ENCODE measurements at regions not wholly inside any gene's neighbourhood (a gene's known extent, or its start where the extent isn't known, plus 50 kb on each side); places are given as distances from the start of the nearest gene placed in this dataset.

DNA sequence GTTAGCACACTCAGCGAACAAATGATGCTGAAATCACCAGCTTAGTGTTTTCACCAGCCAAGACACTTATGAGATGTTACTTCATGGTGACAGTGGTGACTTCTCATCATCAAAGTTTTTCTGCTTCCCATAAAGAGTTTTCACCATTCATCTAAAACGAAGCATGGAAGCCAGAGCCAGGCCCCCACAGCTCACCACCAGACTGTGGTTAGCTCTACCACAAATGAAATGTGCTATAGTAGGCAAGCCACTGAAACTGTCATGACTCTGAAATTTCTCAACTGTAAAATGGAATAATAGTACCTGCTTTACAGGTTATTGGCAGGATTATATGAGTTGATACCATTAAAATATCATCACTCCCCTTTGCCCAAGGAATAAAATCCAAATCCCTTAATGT lies 56.4 kb upstream of the HHIP start (continued):
- TF ChIP-seq, protein P1, sequence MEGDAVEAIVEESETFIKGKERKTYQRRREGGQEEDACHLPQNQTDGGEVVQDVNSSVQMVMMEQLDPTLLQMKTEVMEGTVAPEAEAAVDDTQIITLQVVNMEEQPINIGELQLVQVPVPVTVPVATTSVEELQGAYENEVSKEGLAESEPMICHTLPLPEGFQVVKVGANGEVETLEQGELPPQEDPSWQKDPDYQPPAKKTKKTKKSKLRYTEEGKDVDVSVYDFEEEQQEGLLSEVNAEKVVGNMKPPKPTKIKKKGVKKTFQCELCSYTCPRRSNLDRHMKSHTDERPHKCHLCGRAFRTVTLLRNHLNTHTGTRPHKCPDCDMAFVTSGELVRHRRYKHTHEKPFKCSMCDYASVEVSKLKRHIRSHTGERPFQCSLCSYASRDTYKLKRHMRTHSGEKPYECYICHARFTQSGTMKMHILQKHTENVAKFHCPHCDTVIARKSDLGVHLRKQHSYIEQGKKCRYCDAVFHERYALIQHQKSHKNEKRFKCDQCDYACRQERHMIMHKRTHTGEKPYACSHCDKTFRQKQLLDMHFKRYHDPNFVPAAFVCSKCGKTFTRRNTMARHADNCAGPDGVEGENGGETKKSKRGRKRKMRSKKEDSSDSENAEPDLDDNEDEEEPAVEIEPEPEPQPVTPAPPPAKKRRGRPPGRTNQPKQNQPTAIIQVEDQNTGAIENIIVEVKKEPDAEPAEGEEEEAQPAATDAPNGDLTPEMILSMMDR (conservative IDR thresholded peaks at IDR 0.05; ENCODE audit: low read depth in 2 of 2): no peak
- TF ChIP-seq ZNF331 (CRISPR knock-in tag; IDR thresholded peaks at IDR 0.05; ENCODE audit: low read depth) (no peak), CREB1 (CRISPR knock-in tag; IDR thresholded peaks at IDR 0.05; ENCODE audit: low read depth) (no peak)

DNA sequence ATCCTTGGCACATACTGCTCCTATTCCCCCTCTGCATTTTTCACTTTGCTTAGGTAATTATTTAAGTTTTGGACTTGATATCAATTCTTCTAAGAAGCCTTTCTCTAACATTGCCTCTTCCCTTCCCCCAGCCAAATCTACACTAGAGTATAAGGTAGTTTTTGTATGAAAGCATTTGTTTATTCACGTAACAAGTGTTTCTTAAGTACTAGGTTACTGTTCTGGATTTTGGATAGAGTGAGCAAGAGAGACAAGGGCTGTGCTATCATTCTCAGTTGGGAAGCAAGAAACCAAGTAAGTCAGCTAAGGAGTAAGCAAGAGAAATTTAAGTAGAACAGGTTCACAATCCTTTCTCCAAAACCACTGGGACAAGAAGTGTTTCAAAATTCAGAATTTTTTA lies 55.9 kb upstream of the HHIP start:
- no peak for DNase-seq (ENCODE audit: low spot score)
- H3K4me3 Mint-ChIP-seq: no peak overlapping the region
- TF ChIP-seq EZH2 (IDR thresholded peaks at IDR 0.05; ENCODE audit: low read depth, unreplicated experiment): no peak
- no peak for TF ChIP-seq ZNF331 (CRISPR knock-in tag; IDR thresholded peaks at IDR 0.05; ENCODE audit: low read depth)
- TF ChIP-seq JUNB (IDR thresholded peaks at IDR 0.05; ENCODE audit: unreplicated experiment): no peak
- TF ChIP-seq, protein P2, sequence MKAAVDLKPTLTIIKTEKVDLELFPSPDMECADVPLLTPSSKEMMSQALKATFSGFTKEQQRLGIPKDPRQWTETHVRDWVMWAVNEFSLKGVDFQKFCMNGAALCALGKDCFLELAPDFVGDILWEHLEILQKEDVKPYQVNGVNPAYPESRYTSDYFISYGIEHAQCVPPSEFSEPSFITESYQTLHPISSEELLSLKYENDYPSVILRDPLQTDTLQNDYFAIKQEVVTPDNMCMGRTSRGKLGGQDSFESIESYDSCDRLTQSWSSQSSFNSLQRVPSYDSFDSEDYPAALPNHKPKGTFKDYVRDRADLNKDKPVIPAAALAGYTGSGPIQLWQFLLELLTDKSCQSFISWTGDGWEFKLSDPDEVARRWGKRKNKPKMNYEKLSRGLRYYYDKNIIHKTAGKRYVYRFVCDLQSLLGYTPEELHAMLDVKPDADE (IDR thresholded peaks at IDR 0.05): no peak
- no peak for TF ChIP-seq STAT1 (IDR thresholded peaks at IDR 0.05; ENCODE audit: unreplicated experiment)
- TF ChIP-seq ZNF114 (CRISPR knock-in tag; IDR thresholded peaks at IDR 0.05): no peak
- TF ChIP-seq, protein P3, sequence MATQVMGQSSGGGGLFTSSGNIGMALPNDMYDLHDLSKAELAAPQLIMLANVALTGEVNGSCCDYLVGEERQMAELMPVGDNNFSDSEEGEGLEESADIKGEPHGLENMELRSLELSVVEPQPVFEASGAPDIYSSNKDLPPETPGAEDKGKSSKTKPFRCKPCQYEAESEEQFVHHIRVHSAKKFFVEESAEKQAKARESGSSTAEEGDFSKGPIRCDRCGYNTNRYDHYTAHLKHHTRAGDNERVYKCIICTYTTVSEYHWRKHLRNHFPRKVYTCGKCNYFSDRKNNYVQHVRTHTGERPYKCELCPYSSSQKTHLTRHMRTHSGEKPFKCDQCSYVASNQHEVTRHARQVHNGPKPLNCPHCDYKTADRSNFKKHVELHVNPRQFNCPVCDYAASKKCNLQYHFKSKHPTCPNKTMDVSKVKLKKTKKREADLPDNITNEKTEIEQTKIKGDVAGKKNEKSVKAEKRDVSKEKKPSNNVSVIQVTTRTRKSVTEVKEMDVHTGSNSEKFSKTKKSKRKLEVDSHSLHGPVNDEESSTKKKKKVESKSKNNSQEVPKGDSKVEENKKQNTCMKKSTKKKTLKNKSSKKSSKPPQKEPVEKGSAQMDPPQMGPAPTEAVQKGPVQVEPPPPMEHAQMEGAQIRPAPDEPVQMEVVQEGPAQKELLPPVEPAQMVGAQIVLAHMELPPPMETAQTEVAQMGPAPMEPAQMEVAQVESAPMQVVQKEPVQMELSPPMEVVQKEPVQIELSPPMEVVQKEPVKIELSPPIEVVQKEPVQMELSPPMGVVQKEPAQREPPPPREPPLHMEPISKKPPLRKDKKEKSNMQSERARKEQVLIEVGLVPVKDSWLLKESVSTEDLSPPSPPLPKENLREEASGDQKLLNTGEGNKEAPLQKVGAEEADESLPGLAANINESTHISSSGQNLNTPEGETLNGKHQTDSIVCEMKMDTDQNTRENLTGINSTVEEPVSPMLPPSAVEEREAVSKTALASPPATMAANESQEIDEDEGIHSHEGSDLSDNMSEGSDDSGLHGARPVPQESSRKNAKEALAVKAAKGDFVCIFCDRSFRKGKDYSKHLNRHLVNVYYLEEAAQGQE (IDR thresholded peaks at IDR 0.05; ENCODE audit: unreplicated experiment): no peak
- TF ChIP-seq, protein P4, sequence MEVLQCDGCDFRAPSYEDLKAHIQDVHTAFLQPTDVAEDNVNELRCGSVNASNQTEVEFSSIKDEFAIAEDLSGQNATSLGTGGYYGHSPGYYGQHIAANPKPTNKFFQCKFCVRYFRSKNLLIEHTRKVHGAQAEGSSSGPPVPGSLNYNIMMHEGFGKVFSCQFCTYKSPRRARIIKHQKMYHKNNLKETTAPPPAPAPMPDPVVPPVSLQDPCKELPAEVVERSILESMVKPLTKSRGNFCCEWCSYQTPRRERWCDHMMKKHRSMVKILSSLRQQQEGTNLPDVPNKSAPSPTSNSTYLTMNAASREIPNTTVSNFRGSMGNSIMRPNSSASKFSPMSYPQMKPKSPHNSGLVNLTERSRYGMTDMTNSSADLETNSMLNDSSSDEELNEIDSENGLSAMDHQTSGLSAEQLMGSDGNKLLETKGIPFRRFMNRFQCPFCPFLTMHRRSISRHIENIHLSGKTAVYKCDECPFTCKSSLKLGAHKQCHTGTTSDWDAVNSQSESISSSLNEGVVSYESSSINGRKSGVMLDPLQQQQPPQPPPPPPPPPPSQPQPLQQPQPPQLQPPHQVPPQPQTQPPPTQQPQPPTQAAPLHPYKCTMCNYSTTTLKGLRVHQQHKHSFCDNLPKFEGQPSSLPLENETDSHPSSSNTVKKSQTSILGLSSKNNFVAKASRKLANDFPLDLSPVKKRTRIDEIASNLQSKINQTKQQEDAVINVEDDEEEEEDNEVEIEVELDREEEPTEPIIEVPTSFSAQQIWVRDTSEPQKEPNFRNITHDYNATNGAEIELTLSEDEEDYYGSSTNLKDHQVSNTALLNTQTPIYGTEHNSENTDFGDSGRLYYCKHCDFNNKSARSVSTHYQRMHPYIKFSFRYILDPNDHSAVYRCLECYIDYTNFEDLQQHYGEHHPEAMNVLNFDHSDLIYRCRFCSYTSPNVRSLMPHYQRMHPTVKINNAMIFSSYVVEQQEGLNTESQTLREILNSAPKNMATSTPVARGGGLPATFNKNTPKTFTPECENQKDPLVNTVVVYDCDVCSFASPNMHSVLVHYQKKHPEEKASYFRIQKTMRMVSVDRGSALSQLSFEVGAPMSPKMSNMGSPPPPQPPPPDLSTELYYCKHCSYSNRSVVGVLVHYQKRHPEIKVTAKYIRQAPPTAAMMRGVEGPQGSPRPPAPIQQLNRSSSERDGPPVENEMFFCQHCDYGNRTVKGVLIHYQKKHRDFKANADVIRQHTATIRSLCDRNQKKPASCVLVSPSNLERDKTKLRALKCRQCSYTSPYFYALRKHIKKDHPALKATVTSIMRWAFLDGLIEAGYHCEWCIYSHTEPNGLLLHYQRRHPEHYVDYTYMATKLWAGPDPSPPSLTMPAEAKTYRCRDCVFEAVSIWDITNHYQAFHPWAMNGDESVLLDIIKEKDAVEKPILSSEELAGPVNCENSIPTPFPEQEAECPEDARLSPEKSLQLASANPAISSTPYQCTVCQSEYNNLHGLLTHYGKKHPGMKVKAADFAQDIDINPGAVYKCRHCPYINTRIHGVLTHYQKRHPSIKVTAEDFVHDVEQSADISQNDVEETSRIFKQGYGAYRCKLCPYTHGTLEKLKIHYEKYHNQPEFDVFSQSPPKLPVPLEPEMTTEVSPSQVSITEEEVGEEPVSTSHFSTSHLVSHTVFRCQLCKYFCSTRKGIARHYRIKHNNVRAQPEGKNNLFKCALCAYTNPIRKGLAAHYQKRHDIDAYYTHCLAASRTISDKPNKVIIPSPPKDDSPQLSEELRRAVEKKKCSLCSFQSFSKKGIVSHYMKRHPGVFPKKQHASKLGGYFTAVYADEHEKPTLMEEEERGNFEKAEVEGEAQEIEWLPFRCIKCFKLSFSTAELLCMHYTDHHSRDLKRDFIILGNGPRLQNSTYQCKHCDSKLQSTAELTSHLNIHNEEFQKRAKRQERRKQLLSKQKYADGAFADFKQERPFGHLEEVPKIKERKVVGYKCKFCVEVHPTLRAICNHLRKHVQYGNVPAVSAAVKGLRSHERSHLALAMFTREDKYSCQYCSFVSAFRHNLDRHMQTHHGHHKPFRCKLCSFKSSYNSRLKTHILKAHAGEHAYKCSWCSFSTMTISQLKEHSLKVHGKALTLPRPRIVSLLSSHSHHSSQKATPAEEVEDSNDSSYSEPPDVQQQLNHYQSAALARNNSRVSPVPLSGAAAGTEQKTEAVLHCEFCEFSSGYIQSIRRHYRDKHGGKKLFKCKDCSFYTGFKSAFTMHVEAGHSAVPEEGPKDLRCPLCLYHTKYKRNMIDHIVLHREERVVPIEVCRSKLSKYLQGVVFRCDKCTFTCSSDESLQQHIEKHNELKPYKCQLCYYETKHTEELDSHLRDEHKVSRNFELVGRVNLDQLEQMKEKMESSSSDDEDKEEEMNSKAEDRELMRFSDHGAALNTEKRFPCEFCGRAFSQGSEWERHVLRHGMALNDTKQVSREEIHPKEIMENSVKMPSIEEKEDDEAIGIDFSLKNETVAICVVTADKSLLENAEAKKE (CRISPR knock-in tag; IDR thresholded peaks at IDR 0.05): no peak
- TF ChIP-seq, protein P1 (conservative IDR thresholded peaks at IDR 0.05; ENCODE audit: low read depth in 2 of 2): no peak

More for the DNA sequence above, 55.9 kb upstream of the HHIP start:
- H3K9me2 ChIP-seq (ENCODE audit: insufficient read depth): peaks cover 7% of the 10 kb centered on the region; the same call in 1 of the 2 replicates
- Mint-ChIP-seq H3K4me1 (no peaks in the 10 kb centered on the region; the same call in 2 of the 3 replicates), H3K27me3 (ENCODE audit: insufficient read depth, low read depth, poor library complexity) (peaks cover 5% of the 10 kb centered on the region), H3K9me3 (peaks cover 8% of the 10 kb centered on the region), H3K27ac (no peak overlapping the region), H3K36me3 (ENCODE audit: low read depth) (peaks cover 4% of the 10 kb centered on the region; the same call in 2 of the 3 replicates)
- no peak for ATAC-seq
- H3K79me2 ChIP-seq (replicated peaks; ENCODE audit: insufficient read depth): no peaks in the 10 kb centered on the region
- no peaks in the 10 kb centered on the region for H4K20me1 ChIP-seq (replicated peaks; ENCODE audit: insufficient read depth)
- H3K36me3 ChIP-seq (ENCODE audit: insufficient read depth): no peaks in the 10 kb centered on the region; the same call in 1 of the 2 replicates
- H3K4me1 ChIP-seq (ENCODE audit: insufficient read depth): no peaks in the 10 kb centered on the region
- H3F3A ChIP-seq (replicated peaks; ENCODE audit: low read depth): no peaks in the 10 kb centered on the region
- no peak overlapping the region for H2AFZ ChIP-seq
- no peaks in the 10 kb centered on the region for H3K27me3 ChIP-seq (ENCODE audit: insufficient read depth)
- H3K4me3 ChIP-seq: no peak overlapping the region
- H3K4me2 ChIP-seq: no peak overlapping the region
- H3K27ac ChIP-seq (ENCODE audit: low read depth): no peak overlapping the region
